Loucy (cell line): ENCODE measurements at regions not wholly inside any gene's neighbourhood (a gene's known extent, or its start where the extent isn't known, plus 50 kb on each side); places are given as distances from the start of the nearest gene placed in this dataset.

ENCODE experiments used
- H2AFZ ChIP-seq: fragments of 200-600 bp; sonication (generic); 2 replicates; pipeline ENCODE4 v1.6.0; 2016; ENCODE audit warnings: antibody characterized with exemption, mild to moderate bottlenecking, low read length, moderate library complexity
- H3F3A ChIP-seq: fragments of 200-600 bp; 2 replicates; pipeline ENCODE4 v1.6.0; 2016; ENCODE audit warnings: antibody characterized with exemption, low read depth, mild to moderate bottlenecking
- H3K27me3 ChIP-seq: fragments of 200-600 bp; sonication (generic); 2 replicates; pipeline ENCODE4 v1.6.1; 2014; ENCODE audit warnings: low read length, mild to moderate bottlenecking; ENCODE audit not compliant: insufficient read depth, poor library complexity, severe bottlenecking
- H3K36me3 ChIP-seq: fragments of 200-600 bp; sonication (generic); 2 replicates; pipeline ENCODE4 v1.6.1; 2016; ENCODE audit warnings: low read length; ENCODE audit not compliant: insufficient read depth
- H3K4me1 ChIP-seq: fragments of 200-600 bp; sonication (generic); 2 replicates; pipeline ENCODE4 v1.5.1; 2014; ENCODE audit warnings: low read length, mild to moderate bottlenecking; ENCODE audit not compliant: insufficient read depth, poor library complexity, severe bottlenecking
- H3K4me2 ChIP-seq: fragments of 200-600 bp; sonication (generic); 2 replicates; pipeline ENCODE4 v1.6.0; 2014; ENCODE audit warnings: antibody characterized with exemption, low read length, low read depth, mild to moderate bottlenecking; ENCODE audit not compliant: poor library complexity, severe bottlenecking
- H3K4me3 ChIP-seq: fragments of 200-600 bp; sonication (generic); 2 replicates; pipeline ENCODE4 v1.5.1; 2014; ENCODE audit warnings: low read length, mild to moderate bottlenecking, mixed read lengths; ENCODE audit not compliant: poor library complexity, severe bottlenecking
- H3K79me2 ChIP-seq: fragments of 200-600 bp; sonication (generic); 2 replicates; pipeline ENCODE4 v1.6.1; 2014; ENCODE audit warnings: low read length; ENCODE audit not compliant: insufficient read depth
- H3K9ac ChIP-seq: fragments of 200-600 bp; sonication (generic); 2 replicates; pipeline ENCODE4 v1.6.0; 2014; ENCODE audit warnings: mild to moderate bottlenecking, low read depth, low read length, moderate library complexity; ENCODE audit not compliant: poor library complexity, severe bottlenecking
- H3K9me2 ChIP-seq: fragments of 200-600 bp; sonication (generic); replicated peaks from 2 replicates; pipeline ENCODE4 v1.6.1; 2016; ENCODE audit warnings: low read depth, low read length, mixed read lengths
- H3K9me3 ChIP-seq: fragments of 200-600 bp; sonication (generic); 2 replicates; pipeline ENCODE4 v1.6.1; 2014; ENCODE audit warnings: mild to moderate bottlenecking, antibody characterized with exemption, low read length, low read depth; ENCODE audit not compliant: insufficient read depth
- H4K20me1 ChIP-seq: fragments of 200-600 bp; sonication (generic); 2 replicates; pipeline ENCODE4 v1.6.0; 2014; ENCODE audit warnings: antibody characterized with exemption, low read length, mild to moderate bottlenecking; ENCODE audit not compliant: insufficient read depth, poor library complexity, severe bottlenecking
- EZH2phosphoT487 ChIP-seq: fragments of 200-600 bp; IDR thresholded peaks from 2 replicates; pipeline ENCODE4 v1.6.1; 2018; ENCODE audit warnings: antibody characterized with exemption, mild to moderate bottlenecking, moderate library complexity, borderline replicate concordance
- TF ChIP-seq, protein P1 (sequence below): fragments of 200-600 bp; sonication (generic); conservative IDR thresholded peaks from 2 replicates; pipeline ENCODE4 v1.5.1; 2014; ENCODE audit warnings: mild to moderate bottlenecking, antibody characterized with exemption, low read length

DNA sequence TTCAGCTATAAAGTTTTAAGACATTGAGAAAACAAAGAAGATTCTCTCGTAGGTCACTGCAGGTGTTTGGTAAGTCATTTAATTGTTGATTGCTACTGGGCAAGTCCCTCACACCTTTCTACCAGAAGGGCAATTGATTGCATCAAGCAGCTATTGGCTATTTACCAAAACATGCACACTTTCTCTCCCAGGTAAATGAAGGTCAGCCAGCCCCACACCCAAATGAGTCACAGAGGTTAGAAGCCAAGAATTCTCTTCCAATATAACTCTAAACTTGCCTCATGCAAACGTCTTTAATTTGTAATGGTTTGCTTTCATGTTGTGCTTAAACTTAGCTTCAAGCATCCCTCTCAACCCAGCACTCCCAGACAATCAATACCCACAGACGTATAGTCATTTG is 475.3 kb upstream of the ADGRL2 start:
- Histone ChIP-seq H3K27me3 (no peaks in the 10 kb centered on the region), H3K9me3 (no peaks in the 10 kb centered on the region), H4K20me1 (no peaks in the 10 kb centered on the region), H3K36me3 (no peaks in the 10 kb centered on the region), H3K79me2 (no peaks in the 10 kb centered on the region), H3K9ac (no peak overlapping the region), H3F3A (no peaks in the 10 kb centered on the region), H2AFZ (no peak overlapping the region), H3K9me2 (no peaks in the 10 kb centered on the region), H3K4me3 (no peak overlapping the region), H3K4me2 (no peak overlapping the region), H3K4me1 (no peaks in the 10 kb centered on the region)
- TF ChIP-seq, protein P1, sequence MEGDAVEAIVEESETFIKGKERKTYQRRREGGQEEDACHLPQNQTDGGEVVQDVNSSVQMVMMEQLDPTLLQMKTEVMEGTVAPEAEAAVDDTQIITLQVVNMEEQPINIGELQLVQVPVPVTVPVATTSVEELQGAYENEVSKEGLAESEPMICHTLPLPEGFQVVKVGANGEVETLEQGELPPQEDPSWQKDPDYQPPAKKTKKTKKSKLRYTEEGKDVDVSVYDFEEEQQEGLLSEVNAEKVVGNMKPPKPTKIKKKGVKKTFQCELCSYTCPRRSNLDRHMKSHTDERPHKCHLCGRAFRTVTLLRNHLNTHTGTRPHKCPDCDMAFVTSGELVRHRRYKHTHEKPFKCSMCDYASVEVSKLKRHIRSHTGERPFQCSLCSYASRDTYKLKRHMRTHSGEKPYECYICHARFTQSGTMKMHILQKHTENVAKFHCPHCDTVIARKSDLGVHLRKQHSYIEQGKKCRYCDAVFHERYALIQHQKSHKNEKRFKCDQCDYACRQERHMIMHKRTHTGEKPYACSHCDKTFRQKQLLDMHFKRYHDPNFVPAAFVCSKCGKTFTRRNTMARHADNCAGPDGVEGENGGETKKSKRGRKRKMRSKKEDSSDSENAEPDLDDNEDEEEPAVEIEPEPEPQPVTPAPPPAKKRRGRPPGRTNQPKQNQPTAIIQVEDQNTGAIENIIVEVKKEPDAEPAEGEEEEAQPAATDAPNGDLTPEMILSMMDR = no peak
- no peak for TF ChIP-seq EZH2phosphoT487

DNA sequence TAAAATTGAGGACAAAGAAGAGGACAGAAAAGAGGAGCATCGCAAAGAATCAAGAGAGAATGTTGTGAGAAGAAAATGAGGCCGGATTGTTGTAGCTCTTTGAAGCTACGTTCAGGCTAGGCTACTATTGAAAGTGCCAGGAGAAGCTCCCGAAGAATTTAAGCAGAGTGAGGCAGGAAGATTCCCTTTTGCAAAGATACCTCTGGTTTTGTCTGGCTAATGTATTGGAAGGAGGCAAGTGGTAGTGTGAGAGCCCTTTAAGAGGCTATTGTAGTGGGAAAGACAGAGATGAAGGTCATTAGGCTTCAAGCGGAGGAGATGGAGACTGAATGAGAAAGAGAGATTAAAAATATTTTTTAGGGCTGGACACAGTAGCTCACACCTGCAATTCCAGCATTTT is 476.9 kb upstream of the ADGRL2 start:
- Histone ChIP-seq H3K27me3 (no peaks in the 10 kb centered on the region), H3K4me1 (no peaks in the 10 kb centered on the region), H3K9me2 (no peaks in the 10 kb centered on the region), H3F3A (no peaks in the 10 kb centered on the region), H3K4me2 (no peak overlapping the region), H3K36me3 (no peaks in the 10 kb centered on the region), H2AFZ (no peak overlapping the region), H4K20me1 (no peaks in the 10 kb centered on the region), H3K9ac (no peak overlapping the region), H3K4me3 (no peak overlapping the region), H3K9me3 (no peaks in the 10 kb centered on the region), H3K79me2 (no peaks in the 10 kb centered on the region)
- TF ChIP-seq, protein P1 = no peak
- TF ChIP-seq EZH2phosphoT487 = no peak

DNA sequence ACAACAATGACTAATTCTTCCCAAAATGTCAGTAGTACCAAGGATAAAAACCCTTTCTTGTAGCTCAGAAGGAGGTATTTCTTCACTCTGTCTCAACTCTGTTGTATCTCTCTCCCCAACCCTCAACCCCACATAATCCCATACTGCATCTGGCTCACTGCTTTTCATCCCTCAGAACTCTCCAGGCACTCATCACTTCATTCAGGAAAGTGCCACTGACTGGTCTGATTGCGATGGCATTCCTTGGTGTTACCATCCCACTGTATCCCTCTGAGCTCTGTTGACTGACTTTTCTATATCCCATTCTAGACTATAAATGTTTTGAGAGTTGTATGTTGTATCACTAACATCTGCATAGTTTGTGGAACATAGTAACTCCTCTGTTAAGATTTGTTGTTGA is 483.5 kb upstream of the ADGRL2 start:
- Histone ChIP-seq H2AFZ (no peak overlapping the region), H3F3A (no peaks in the 10 kb centered on the region), H3K36me3 (no peaks in the 10 kb centered on the region), H3K79me2 (no peaks in the 10 kb centered on the region), H3K9ac (no peak overlapping the region), H3K4me1 (no peaks in the 10 kb centered on the region), H4K20me1 (no peaks in the 10 kb centered on the region), H3K9me2 (no peaks in the 10 kb centered on the region), H3K27me3 (no peaks in the 10 kb centered on the region), H3K4me3 (no peak overlapping the region), H3K9me3 (no peaks in the 10 kb centered on the region), H3K4me2 (no peak overlapping the region)
- no peak for TF ChIP-seq EZH2phosphoT487
- TF ChIP-seq, protein P1 = no peak
